Left lung (tissue), 4 donors: ENCODE measurements at regions not wholly inside any gene's neighbourhood (a gene's known extent, or its start where the extent isn't known, plus 50 kb on each side); places are given as distances from the start of the nearest gene placed in this dataset.

Experiments used
- ATAC-seq: fragments of 200-7000 bp; cut with Tn5 transposase; one replicate; pipeline ENCODE4 v1.9.1; 2020; ENCODE audit warnings: moderate library complexity
- DNase-seq, 4 donors: peaks; one replicate each; pipeline ENCODE4 v3.0.0-alpha.2; 2013 to 2020
- H3K27ac ChIP-seq, 2 donors: fragments of 200-600 bp; sonication (generic) in 1 of 2; one replicate each; pipeline versions ENCODE4 v1.5.0 to v1.8.0; 2020 to 2021
- H3K27me3 ChIP-seq, 2 donors: fragments of 200-600 bp; sonication (generic) in 1 of 2; one replicate each; pipeline versions ENCODE4 v1.5.0 to v1.8.0; 2020 to 2021
- H3K36me3 ChIP-seq, 2 donors: fragments of 200-600 bp; sonication (generic) in 1 of 2; one replicate each; pipeline versions ENCODE4 v1.5.0 to v1.8.0; 2020 to 2021
- H3K4me1 ChIP-seq, 2 donors: fragments of 200-600 bp; one replicate each; pipeline ENCODE4 v1.8.0; 2021
- H3K4me3 ChIP-seq, 2 donors: fragments of 200-600 bp; sonication (generic) in 1 of 2; one replicate each; pipeline versions ENCODE4 v1.5.0 to v1.8.0; 2020 to 2021; ENCODE audit warnings: mild to moderate bottlenecking in 1 of 2
- H3K9me3 ChIP-seq, 2 donors: fragments of 200-600 bp; sonication (generic) in 1 of 2; one replicate each; pipeline versions ENCODE4 v1.5.0 to v1.8.0; 2020 to 2021
- intact Hi-C, 2 donors: fragments of 100-400 bp; cut with DNase I; formaldehyde crosslinking; loops; one replicate each; pipeline versions ENCODE4 v1.11.2 to v1.14.2; 2022
- TF ChIP-seq, protein P1 (sequence below), 2 donors: fragments of 200-600 bp; sonication (generic) in 1 of 2; IDR thresholded peaks; one replicate each; pipeline versions ENCODE4 v1.5.0 to v1.8.0; 2021; ENCODE audit warnings: antibody characterized with exemption in 2 of 2
- donor health status: DM: no; HTN: yes; CAD: no.
- donor health status: DM: no; HTN: no; CAD: no.

DNA sequence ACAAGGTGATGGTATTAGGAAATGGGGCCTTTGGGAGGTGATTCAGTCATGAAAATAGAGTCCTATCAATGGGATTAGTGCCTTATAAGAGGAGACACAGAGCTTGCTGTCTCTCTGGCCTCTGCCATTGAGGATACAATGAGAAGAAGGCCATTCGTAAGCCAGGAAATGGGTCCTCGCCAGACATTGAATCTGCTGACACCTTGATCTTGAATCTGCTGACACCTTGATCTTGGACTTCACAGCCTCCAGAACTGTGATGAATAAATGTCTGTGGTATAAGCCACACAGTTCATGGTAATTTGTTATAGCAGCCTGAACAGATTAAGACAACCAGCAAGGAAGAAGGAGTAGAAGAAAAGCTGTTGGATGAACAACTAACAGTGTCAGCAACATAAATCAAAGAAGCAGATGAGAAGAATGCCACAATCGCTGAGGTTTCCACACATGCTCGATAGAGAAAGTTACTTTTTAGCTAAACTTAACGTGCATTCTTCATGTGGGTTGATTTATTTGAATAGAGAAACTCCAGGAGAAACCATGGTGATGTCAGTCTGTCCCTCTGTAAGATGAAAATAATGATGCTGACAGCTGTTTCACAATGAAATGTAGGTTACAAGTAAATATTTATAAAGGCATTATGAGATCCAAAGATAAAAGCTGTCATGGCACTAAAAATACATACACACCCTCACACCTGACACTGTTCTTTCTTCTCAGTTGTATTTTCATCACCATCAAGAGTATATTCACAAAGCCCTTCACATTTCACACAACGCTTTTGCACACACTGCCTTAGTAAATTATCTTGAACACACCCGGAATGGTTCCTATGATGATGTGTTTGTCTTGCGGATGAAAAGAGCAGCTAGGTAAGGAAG is 153.7 kb upstream of the NCK2 start:
- Histone ChIP-seq H3K9me3 (peaks cover 0 to 24% of the 10 kb centered on the region in 2 donors), H3K4me1 (no peaks in the 10 kb centered on the region), H3K4me3 (no peak overlapping the region), H3K27me3 (no peaks in the 10 kb centered on the region), H3K36me3 (no peaks in the 10 kb centered on the region), H3K27ac (no peak overlapping the region)
- TF ChIP-seq, protein P1, sequence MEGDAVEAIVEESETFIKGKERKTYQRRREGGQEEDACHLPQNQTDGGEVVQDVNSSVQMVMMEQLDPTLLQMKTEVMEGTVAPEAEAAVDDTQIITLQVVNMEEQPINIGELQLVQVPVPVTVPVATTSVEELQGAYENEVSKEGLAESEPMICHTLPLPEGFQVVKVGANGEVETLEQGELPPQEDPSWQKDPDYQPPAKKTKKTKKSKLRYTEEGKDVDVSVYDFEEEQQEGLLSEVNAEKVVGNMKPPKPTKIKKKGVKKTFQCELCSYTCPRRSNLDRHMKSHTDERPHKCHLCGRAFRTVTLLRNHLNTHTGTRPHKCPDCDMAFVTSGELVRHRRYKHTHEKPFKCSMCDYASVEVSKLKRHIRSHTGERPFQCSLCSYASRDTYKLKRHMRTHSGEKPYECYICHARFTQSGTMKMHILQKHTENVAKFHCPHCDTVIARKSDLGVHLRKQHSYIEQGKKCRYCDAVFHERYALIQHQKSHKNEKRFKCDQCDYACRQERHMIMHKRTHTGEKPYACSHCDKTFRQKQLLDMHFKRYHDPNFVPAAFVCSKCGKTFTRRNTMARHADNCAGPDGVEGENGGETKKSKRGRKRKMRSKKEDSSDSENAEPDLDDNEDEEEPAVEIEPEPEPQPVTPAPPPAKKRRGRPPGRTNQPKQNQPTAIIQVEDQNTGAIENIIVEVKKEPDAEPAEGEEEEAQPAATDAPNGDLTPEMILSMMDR (IDR thresholded peaks at IDR 0.05): no peak
- ATAC-seq: no peak
- DNase-seq: no peak
- intact Hi-C loops: no loop called here

DNA sequence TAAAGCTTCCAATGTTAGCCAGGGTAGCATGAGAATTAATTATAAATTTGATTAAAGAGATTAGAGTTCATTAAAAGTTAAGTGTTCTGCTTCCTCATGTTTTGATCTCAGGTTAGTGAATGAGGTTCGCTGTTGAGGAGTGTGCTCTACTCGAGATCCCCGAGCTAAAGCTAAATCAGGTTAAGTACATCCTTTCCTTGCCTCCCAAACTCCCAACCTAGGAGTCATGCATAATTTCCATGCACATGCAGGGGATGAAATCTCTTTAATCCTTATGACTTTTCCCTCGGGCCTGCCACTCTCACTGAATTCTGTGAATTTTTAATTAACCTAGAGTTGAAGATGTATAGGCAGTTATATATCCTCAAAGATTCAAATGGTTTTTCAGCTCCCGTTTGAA is 156.1 kb upstream of the NCK2 start:
- Histone ChIP-seq H3K4me3 (no peak overlapping the region), H3K4me1 (no peaks in the 10 kb centered on the region), H3K36me3 (no peaks in the 10 kb centered on the region), H3K27ac (no peak overlapping the region), H3K9me3 (peaks cover 0 to 24% of the 10 kb centered on the region in 2 donors), H3K27me3 (no peaks in the 10 kb centered on the region)
- DNase-seq: no peak
- ATAC-seq: no peak
- TF ChIP-seq, protein P1 (IDR thresholded peaks at IDR 0.05): no peak
- intact Hi-C loops: no loop called here

DNA sequence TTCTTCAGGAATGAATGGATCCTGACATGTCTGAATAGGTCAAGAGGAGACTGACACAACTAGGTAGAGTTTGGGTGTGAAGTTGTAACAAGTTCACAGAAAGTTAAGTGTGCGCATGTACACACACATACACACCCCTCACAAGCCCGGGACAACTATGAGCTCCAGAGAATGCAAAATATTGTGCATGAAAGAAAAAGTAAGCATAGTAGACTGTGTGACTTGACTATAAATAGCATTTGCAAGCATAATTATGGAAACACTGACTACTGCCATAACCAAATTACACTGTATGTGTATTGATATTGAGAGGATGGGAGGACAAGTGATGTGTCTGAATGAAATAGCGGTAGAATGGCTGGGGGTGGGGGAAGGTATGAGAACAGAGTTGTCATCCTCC is 157.1 kb upstream of the NCK2 start:
- Histone ChIP-seq H3K9me3 (peaks cover 0 to 24% of the 10 kb centered on the region in 2 donors), H3K4me1 (no peaks in the 10 kb centered on the region), H3K27me3 (no peaks in the 10 kb centered on the region), H3K4me3 (no peak overlapping the region), H3K27ac (no peak overlapping the region), H3K36me3 (no peaks in the 10 kb centered on the region)
- no peak for DNase-seq
- TF ChIP-seq, protein P1 (IDR thresholded peaks at IDR 0.05): no peak
- intact Hi-C loops: no loop called here
- no peak for ATAC-seq

DNA sequence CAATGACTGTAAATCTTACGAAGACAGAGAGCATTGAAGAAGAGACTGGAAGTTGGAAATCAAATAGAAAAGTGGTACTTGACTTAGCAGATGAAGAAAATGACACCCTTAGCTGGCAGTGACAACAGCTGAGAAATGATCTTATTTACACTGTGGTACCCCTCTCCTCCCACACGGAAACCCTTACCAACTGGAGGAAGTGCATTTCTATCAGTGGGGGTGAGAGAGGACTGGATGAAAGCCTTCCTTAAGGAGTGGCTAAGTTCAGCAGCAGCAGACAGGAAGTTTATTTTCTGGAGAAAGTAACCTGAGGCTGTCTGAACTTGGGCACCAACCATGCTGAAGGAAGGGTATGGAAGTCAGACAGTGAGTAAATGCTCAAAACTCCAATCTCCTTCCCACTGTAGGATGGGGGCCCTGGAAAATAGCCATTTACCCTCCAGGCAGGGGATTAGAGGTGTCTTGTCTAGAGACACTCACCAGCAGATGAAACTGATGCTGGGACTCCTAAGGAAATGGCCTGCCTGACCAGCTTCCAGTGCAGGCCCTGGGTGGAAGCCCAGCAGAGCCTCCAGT is 160.2 kb upstream of the NCK2 start:
- TF ChIP-seq, protein P1 (IDR thresholded peaks at IDR 0.05): no peak
- no peaks in the 10 kb centered on the region for H3K27me3 ChIP-seq
- H3K4me3 ChIP-seq: no peak overlapping the region
- ATAC-seq: no peak
- H3K36me3 ChIP-seq: no peaks in the 10 kb centered on the region
- H3K4me1 ChIP-seq: no peaks in the 10 kb centered on the region
- no peak for DNase-seq
- no peak overlapping the region for H3K27ac ChIP-seq
- H3K9me3 ChIP-seq: peaks cover 0 to 21% of the 10 kb centered on the region in 2 donors
- intact Hi-C loops: no loop called here

DNA sequence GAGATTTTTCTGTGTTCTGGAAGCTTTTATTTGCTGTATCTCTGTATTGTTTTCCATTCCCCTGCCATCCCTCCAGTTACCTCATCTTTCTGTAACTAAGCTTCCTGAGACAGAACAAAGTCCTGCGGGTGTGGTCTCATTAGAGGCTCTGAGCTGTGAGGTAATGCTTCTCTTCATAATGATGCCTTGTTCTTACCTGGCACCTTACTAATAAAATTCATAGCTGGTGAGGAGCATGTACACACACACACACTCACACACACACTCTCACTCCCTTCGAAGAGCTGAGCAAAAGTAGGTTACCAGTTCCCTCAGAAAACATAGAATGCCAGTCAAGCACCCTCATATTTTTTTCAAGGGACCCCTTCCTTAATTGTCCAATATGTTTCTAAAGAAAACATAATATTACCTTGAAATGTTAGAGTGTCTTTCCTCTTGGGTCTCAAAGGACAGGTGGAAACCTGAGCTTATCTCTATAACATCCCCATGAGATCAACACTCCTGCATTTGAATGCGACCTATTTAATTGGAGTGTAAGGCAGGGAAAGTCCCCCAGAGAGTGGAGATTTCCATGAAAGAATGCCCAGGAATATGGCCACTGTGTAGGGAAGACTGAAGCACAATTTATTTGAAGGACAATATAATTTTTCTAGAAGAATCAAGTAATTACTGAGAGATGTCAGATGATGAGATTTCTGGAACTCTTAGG is 161.6 kb upstream of the NCK2 start:
- Histone ChIP-seq H3K9me3 (peaks cover 0 to 8% of the 10 kb centered on the region in 2 donors), H3K4me1 (no peaks in the 10 kb centered on the region), H3K36me3 (no peaks in the 10 kb centered on the region), H3K4me3 (no peak overlapping the region), H3K27me3 (no peaks in the 10 kb centered on the region), H3K27ac (no peak overlapping the region)
- TF ChIP-seq, protein P1 (IDR thresholded peaks at IDR 0.05): no peak
- no peak for DNase-seq
- intact Hi-C loops: no loop called here
- no peak for ATAC-seq
